HepG2 (cell line): ENCODE measurements at regions not wholly inside any gene's neighbourhood (a gene's known extent, or its start where the extent isn't known, plus 50 kb on each side); places are given as distances from the start of the nearest gene placed in this dataset.
A peak's percentile ranks its signal among the peaks of the same experiment; 100 is the strongest.

Experiments used
- ARID5B ChIP-seq: IDR thresholded peaks from 2 replicates; pipeline ENCODE4 v1.4.0; 2020; ENCODE audit warnings: mild to moderate bottlenecking, missing genetic modification reagents
- ATF7-NPFF ChIP-seq: sonication (generic); formaldehyde crosslinking; IDR thresholded peaks from 2 replicates; pipeline ENCODE4 v1.8.1; 2023; ENCODE audit warnings: mild to moderate bottlenecking, low read depth, missing genetic modification reagents, moderate library complexity
- BCL6 ChIP-seq: IDR thresholded peaks from 2 replicates; pipeline ENCODE4 v1.6.1; 2016; ENCODE audit warnings: missing genetic modification reagents, missing compliant biosample characterization
- FOSL2 ChIP-seq: sonication (generic); formaldehyde crosslinking; IDR thresholded peaks from 2 replicates; pipeline ENCODE4 v1.4.0; 2020; ENCODE audit warnings: missing genetic modification reagents
- MATR3 ChIP-seq: sonication (generic); formaldehyde crosslinking; IDR thresholded peaks from 2 replicates; pipeline ENCODE4 v1.4.0; 2020; ENCODE audit warnings: missing genetic modification reagents
- NR2F1 ChIP-seq, 2 experiments: fragments of 450-650 bp in 1 of 2; formaldehyde crosslinking in 1 of 2; IDR thresholded peaks; 2 replicates each; pipeline versions ENCODE4 v1.5.0 to v1.6.1; 2016 to 2020; ENCODE audit warnings: mild to moderate bottlenecking in 1 of 2, missing compliant biosample characterization in 1 of 2, missing genetic modification reagents in 1 of 2, moderate library complexity in 1 of 2
- RARA ChIP-seq: IDR thresholded peaks from 2 replicates; pipeline ENCODE4 v1.6.1; 2016; ENCODE audit warnings: missing genetic modification reagents, missing compliant biosample characterization
- RBM22 ChIP-seq: fragments of 200-400 bp; formaldehyde crosslinking; optimal IDR thresholded peaks from 2 replicates; pipeline ENCODE3; 2017; ENCODE audit warnings: mild to moderate bottlenecking, low read length, moderate library complexity
- RXRA ChIP-seq: sonication (generic); formaldehyde crosslinking; IDR thresholded peaks from 2 replicates; pipeline ENCODE4 v1.5.1; 2020; ENCODE audit warnings: missing genetic modification reagents
- RXRB ChIP-seq: IDR thresholded peaks from 2 replicates; pipeline ENCODE4 v1.6.1; 2016; ENCODE audit warnings: borderline replicate concordance, missing genetic modification reagents, missing compliant biosample characterization
- TBL1XR1 ChIP-seq: fragments of 150-350 bp; IDR thresholded peaks from 2 replicates; pipeline ENCODE4 v1.6.1; 2014; ENCODE audit warnings: borderline replicate concordance, low read length; ENCODE audit not compliant: partially characterized antibody
- THRA ChIP-seq: sonication (generic); formaldehyde crosslinking; IDR thresholded peaks from 2 replicates; pipeline ENCODE4 v1.4.0; 2020; ENCODE audit warnings: missing genetic modification reagents, borderline replicate concordance
- ZBTB14 ChIP-seq: sonication (generic); formaldehyde crosslinking; IDR thresholded peaks from 2 replicates; pipeline ENCODE4 v1.4.0; 2020; ENCODE audit warnings: missing genetic modification reagents
- ZNF224 ChIP-seq: sonication (generic); formaldehyde crosslinking; IDR thresholded peaks from 2 replicates; pipeline ENCODE4 v1.5.0; 2020; ENCODE audit warnings: mild to moderate bottlenecking, missing genetic modification reagents
- ZNF367 ChIP-seq: sonication (generic); formaldehyde crosslinking; IDR thresholded peaks from 2 replicates; pipeline ENCODE4 v1.4.0; 2020; ENCODE audit warnings: missing genetic modification reagents, borderline replicate concordance
- ZNF770 ChIP-seq: sonication (generic); formaldehyde crosslinking; IDR thresholded peaks from 2 replicates; pipeline ENCODE4 v1.5.0; 2020; ENCODE audit warnings: mild to moderate bottlenecking, missing genetic modification reagents

- TF ChIP-seq ARID5B (CRISPR knock-in tag) (0 out of 2 replicates have a peak, but pooled peaks have one; percentile 15), TBL1XR1 (peak; percentile 90), RXRB (CRISPR knock-in tag) (peak; percentile 86), ZNF770 (CRISPR knock-in tag) (no peak), RARA (CRISPR knock-in tag) (peak; percentile 97), ZBTB14 (CRISPR knock-in tag) (no peak), RXRA (CRISPR knock-in tag) (peak; percentile 83), ZNF224 (CRISPR knock-in tag) (no peak), THRA (peak; percentile 69; the same call in 1 of the 2 replicates), BCL6 (CRISPR knock-in tag) (peak; percentile 57; the same call in 1 of the 2 replicates), FOSL2 (peak; percentile 43), NR2F1 (CRISPR knock-in tag; IDR thresholded peaks at IDR 0.05) (peak; percentile 51 to 56; a peak in 2 of 4 replicates), ATF7-NPFF (CRISPR knock-in tag) (no peak), RBM22 (no peak), ZNF367 (no peak), MATR3 (CRISPR knock-in tag) (no peak)
- TF ChIP-seq, all 625 proteins: peak for 14
Observed at GRCh38 chr3:196135693-196136639, 54.1 kb upstream of the TFRC start (continued).
